ENCODE measurements at regions not wholly inside any gene's neighbourhood (a gene's known extent, or its start where the extent isn't known, plus 50 kb on each side); places are given as distances from the start of the nearest gene placed in this dataset.

GRCh38 chr6:85126485-85127167 is 323.3 kb upstream of the NT5E start:
- no peak for DNase-seq

DNA sequence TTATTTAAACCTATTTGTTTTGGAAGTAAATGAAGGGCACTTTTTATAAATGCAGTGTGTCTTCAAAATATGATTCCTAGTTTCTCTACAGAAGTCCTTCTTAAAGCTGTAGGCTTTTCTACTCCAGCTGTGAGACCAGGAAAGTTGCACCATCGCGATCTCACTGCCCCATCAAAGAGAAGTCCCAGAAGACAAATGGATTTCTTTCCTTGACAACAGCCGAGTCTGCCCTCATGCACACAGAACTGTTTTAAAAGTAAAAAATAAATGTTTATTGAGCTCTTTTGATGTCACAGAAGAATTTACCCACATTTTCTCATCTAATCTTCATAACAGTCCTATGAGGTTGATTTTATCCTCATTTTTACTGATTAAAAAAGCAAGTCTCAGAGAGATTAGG is 324.4 kb upstream of the NT5E start:
- no peak for DNase-seq

DNA sequence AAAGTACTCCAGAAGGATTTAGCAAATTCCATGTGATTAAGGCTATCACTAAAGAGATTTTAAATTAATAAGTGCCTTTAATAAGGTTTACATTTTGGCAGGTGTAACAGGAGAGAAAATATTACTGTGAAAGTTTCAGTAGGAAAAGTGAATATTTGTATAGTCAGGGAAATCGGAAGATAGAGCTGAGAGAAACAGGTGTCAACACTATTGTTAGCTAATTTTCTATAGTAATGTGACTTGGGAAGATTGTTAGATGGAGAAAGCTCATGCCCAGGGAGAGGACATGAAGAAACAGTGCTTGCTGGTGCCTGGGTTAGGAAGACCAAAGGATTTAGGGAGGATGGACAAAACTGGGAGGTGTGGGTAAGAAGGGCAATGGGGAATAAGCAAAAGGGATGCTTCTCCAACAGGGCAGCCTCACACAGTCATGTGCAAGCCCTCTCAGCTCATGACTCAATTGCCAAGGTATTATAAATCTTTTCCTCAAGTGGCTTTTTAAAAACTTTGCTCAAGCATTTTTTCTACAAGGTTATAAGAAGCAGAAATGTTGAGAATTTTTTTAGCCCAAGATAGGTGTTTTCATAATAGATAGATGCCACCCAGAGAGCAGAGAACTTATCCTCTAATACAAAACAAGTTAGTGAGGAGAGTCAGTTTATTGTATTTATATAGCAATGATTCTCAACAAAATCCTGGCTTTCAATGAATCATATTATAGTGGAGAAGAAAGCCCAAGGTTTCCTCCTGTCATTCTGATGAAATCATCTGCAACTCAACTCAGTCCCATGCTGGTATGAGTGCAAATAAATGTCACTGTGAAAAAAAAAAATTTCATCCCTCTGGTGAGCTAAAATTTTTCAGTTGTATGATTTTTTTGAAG is 325.2 kb upstream of the NT5E start:
- DNase-seq = no peak

DNA sequence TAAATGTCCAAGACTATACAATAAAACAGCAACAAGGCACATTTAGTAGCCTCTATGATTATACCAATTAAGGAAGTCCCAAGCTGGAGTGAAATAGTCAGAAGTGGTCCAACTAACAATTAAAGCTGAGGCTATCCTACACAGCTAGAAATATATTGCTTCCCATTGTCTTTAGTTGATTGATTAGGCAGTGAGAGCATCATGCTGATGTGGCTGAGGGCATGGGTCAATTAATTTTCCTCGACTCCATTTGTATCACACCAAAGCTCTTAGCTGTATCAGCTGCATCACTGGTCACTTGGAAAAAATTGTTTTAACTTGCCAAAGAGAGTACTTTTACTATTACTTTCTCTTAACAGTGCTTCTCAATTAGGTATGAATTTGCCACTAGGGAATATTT is 328.7 kb upstream of the NT5E start:
- no peak for DNase-seq

GRCh38 chr6:85118652-85119235 is 331.1 kb upstream of the NT5E start:
- DNase-seq = no peak

- no peak for DNase-seq
These were observed 331.6 kb upstream of the NT5E start for GRCh38 chr6:85118233-85118632.

- no peak for DNase-seq
These were observed 333.4 kb upstream of the NT5E start for GRCh38 chr6:85116475-85116874.

- DNase-seq = no peak
These were observed 334.0 kb upstream of the NT5E start for GRCh38 chr6:85115876-85116275.

DNA sequence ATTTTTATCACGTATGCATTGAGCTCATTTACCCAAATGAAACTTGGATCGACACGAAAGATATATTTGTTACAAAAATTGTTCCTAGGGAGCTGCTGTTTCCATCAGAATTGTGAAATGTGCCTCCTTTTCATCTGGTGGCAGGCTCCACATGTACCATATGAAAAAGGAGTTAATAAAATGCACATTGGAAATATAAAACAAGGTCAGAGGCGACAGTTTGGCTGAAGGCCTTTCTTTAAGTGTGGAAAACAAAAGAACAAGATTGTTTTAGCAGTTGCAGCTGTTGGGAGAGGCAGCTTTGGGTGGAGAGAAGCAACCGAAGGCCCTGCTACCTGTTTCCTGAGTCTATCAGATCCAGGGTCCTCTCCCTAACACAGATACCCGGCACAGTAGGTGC is 334.5 kb upstream of the NT5E start:
- no peak for DNase-seq

GRCh38 chr6:85114581-85114935 is 335.3 kb upstream of the NT5E start:
- DNase-seq = no peak

- no peak for DNase-seq
These were observed 335.8 kb upstream of the NT5E start for GRCh38 chr6:85113934-85114580.

GRCh38 chr6:85112540-85112939 is 337.3 kb upstream of the NT5E start:
- no peak for DNase-seq

DNA sequence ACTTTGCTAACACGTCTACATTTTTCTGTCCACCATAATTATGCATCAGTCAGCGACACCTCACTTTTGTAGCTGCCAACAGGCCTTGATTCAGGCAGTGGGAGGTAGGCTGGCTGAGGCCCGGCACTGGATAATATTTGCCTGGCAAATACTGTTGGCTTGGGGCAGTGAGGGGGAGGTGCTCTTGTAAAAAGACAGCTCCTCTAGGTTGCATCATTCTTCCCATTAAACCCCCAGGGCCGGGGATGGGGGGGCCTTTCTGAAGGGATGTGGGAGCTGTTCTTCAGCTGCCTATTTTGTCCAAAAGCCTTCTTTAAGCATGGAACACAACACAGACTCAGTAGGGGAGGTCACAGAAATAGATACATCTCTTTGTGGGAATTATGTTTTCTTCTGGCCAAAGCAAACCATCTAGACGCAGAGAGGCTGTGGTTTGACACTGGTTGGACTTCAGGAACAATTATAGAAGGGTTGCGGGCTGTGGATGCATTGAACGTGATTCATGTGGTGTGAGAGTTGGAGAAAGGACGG is 338.3 kb upstream of the NT5E start:
- no peak for DNase-seq

GRCh38 chr6:85110943-85111342 is 338.9 kb upstream of the NT5E start:
- no peak for DNase-seq

DNA sequence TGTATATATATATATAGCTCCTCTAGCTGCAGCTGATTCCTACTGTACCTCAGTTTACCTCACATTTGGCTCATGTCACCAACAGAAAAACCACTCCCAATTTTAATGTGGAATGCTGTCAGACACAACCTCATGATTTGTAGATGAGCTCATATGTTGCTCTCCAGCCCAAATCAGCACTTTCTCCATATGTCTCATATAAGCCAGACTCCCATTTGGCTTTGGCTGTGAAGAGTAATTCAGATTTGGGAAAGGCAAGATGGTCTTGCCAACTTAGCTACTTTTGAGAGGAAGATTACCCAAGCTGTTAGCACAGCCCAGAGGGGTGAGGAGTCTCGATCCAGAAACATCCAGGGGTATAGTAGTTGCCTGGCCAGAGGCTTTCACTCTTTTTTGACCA is 342.2 kb upstream of the NT5E start:
- DNase-seq = no peak

- DNase-seq = no peak
These were observed 332.6 kb upstream of the TBX18 start for GRCh38 chr6:85096976-85097375.

GRCh38 chr6:85092226-85092625 is 327.8 kb upstream of the TBX18 start:
- no peak for DNase-seq

- no peak for DNase-seq
These were observed 324.9 kb upstream of the TBX18 start for GRCh38 chr6:85089255-85089654.

GRCh38 chr6:85085875-85086274 is 321.5 kb upstream of the TBX18 start:
- no peak for DNase-seq

- no peak for DNase-seq
These were observed 316.7 kb upstream of the TBX18 start for GRCh38 chr6:85081102-85081501.

GRCh38 chr6:85079761-85080160 is 315.4 kb upstream of the TBX18 start:
- DNase-seq = no peak

- DNase-seq = no peak
These were observed 313.7 kb upstream of the TBX18 start for GRCh38 chr6:85078058-85078457.

DNA sequence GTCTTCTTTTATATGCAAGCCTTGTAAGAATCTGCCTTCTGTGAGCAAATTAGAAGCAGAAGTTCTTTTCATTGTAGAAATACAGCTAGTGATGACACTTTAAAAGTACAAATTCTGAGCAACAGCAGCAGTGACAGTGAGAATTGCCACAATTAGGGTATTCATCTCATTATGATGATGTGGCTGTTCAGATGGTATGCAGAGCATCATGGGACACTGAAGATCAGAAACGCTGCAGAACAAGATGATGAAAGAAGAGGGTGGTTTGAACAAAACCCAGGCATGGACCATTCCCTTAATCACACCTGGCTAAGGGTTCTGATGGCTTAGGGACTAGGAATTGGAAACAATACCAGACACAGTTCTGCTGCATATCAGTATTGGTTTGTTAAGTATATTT is 312.7 kb upstream of the TBX18 start:
- DNase-seq = no peak
